22Rv1 (cell line): ENCODE measurements at regions not wholly inside any gene's neighbourhood (a gene's known extent, or its start where the extent isn't known, plus 50 kb on each side); places are given as distances from the start of the nearest gene placed in this dataset.

Source experiments
- H3K27ac ChIP-seq: fragments of 450-650 bp; 2 replicates; pipeline ENCODE4 v1.5.1; 2017
- ZFX ChIP-seq: fragments of 450-650 bp; IDR thresholded peaks from 2 replicates; pipeline ENCODE4 v1.6.1; 2017; ENCODE audit warnings: antibody characterized with exemption, borderline replicate concordance
- TF ChIP-seq, protein P1 (sequence below): fragments of 450-650 bp; IDR thresholded peaks from 2 replicates; pipeline ENCODE4 v1.5.1; 2017; ENCODE audit warnings: mild to moderate bottlenecking

DNA sequence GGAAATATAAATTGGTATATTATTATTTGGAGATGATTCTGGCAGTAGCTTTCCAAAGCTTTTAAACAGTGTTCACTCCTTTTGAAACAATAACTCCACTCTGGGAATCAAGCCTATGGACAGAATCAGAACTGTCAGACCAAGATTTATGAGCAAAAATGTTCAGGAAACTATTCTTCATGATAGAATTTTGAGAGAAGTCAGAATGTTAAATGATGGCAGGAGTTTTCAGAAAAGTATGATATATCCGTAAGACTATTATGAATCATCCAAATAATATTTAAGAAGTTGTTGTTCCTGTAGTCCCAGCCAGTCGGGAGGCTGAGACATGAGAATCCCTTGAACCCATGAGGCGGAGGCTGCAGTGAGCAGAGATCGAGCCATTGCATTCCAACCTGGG, 50.5 kb upstream of the ADGRG2 start:
- no peak overlapping the region for H3K27ac ChIP-seq
- TF ChIP-seq ZFX = no peak

DNA sequence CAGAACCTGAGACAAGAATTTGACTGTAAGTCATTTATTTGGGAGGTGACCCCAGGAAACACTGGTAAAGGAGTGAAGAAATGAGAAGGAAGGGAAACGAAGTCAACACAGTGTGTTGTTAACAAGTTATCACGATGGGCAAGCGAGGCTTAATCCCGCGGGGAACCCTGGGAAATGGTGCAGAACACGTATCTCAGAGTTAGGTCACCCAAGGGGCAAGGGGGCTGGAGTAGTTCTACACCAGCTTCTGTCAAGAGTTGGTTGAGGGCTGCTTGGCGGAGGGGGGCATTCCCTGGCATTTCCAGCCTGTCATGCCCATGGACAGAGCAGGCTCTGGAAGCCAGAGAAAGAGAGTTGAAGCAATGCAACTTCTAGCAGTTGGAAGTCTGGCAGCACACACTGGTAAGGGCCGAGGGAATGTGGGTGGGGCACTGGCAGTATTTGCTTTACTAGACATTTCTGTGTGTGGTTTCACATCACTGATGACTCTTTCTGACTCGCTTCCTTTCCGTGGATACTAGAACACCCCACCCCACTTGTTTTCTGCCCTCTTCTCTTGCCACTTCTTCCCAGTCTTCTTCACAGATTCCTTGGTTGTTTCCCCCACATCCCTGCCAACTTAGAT, 52.2 kb upstream of the ADGRG2 start:
- TF ChIP-seq, protein P1, sequence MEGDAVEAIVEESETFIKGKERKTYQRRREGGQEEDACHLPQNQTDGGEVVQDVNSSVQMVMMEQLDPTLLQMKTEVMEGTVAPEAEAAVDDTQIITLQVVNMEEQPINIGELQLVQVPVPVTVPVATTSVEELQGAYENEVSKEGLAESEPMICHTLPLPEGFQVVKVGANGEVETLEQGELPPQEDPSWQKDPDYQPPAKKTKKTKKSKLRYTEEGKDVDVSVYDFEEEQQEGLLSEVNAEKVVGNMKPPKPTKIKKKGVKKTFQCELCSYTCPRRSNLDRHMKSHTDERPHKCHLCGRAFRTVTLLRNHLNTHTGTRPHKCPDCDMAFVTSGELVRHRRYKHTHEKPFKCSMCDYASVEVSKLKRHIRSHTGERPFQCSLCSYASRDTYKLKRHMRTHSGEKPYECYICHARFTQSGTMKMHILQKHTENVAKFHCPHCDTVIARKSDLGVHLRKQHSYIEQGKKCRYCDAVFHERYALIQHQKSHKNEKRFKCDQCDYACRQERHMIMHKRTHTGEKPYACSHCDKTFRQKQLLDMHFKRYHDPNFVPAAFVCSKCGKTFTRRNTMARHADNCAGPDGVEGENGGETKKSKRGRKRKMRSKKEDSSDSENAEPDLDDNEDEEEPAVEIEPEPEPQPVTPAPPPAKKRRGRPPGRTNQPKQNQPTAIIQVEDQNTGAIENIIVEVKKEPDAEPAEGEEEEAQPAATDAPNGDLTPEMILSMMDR = no peak
- TF ChIP-seq ZFX = no peak
- H3K27ac ChIP-seq = no peak overlapping the region

DNA sequence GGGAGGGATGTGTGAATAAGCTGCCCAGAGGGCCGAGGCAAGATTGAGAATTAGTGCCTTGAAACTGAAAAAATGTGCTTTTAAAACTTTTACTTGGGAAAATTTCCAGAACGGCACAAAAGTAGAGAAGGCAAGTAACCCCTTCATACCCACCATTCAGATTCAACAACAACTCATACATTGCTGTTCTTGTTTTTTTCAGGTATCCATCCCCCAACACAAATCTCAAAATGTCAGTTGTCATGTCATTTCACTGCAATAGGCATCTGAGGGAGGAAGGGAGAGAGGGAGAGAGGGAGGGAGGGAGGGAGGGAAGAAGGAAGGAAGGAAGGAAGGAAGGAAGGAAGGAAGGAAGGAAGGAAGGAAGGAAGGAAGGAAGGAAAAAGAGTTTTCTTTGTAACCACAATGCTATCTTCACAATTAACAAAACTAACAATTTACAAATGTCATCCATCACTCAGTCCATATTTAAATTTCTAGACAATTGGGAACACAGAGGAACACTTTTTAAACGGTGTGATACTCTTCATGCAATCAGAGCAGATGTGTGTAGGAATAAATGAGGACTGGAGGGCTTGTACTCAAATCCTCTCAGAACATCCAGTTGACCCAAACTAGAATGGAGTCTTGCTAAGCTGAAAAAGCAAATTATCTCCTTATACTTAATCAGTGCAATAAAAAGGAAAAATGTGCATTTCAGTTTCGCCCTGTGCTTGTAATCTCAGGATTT, 54.8 kb upstream of the ADGRG2 start:
- no peak overlapping the region for H3K27ac ChIP-seq
- TF ChIP-seq ZFX = no peak
- TF ChIP-seq, protein P1 = no peak

GRCh38 chrX:19177721-19178120, 55.5 kb upstream of the ADGRG2 start:
- TF ChIP-seq ZFX = no peak
- TF ChIP-seq, protein P1 = no peak
- no peak overlapping the region for H3K27ac ChIP-seq

GRCh38 chrX:19178402-19178801, 56.1 kb upstream of the ADGRG2 start:
- no peak for TF ChIP-seq ZFX
- TF ChIP-seq, protein P1 = no peak
- no peak overlapping the region for H3K27ac ChIP-seq

DNA sequence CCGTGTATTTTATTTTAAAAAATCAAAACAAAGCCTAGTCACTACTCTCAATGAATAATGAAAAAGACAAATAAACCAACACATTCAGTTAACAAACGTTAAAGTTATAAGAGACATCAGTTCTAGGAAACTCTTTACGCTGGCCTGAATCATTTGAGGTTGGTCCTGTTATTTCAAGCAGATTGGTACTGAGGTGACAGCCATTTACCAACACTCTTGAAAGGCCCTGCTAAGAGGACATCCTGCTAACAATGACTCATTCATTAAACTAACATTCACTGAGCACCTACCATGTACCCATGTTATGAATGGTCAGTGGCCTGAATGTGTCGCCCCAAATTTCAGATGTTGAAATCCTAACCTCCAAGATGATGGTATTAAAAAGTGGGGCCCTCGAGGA, 57.1 kb upstream of the ADGRG2 start:
- TF ChIP-seq, protein P1 = no peak
- TF ChIP-seq ZFX = no peak
- H3K27ac ChIP-seq = no peak overlapping the region

DNA sequence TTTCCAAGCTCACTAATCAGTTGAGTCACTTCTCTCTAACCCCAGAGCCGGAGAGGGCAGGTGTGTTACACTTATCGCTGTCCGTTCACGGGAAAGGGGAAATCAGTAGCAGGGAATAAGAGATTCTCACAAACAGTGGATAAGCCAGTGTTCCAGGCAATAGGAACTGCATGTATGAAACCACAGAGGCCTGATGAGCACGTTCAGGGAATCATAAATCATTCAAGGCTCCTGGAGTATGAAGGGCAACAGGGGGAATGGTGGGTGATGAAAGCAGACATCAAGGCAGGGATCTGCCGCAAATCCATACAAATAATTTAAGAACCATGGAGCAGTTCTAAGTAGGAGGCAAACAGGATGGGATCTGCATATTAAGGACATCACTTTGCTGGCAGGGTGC, 59.1 kb upstream of the ADGRG2 start:
- no peak for TF ChIP-seq ZFX
- TF ChIP-seq, protein P1 = no peak
- H3K27ac ChIP-seq = no peak overlapping the region
